GM12878 (cell line): ENCODE measurements at regions not wholly inside any gene's neighbourhood (a gene's known extent, or its start where the extent isn't known, plus 50 kb on each side); places are given as distances from the start of the nearest gene placed in this dataset.
"Not testable (repeated sequence)": the region's sequence is repeated elsewhere in the genome, so short reads cannot be mapped to it uniquely, and the experiment has no call there.

Experiments used
- ATAC-seq: fragments of 200-7000 bp; cut with Tn5 transposase; 3 replicates; pipeline ENCODE4 v1.9.1; 2020; ENCODE audit warnings: mild to moderate bottlenecking, moderate library complexity
- BruUV-seq: library from RNA; stranded (reverse); fragments of 400-500 nt; replicated peaks from 2 replicates; lab custom pipeline; 2021; lab: Mats Ljungman, UMichigan
- CTCF ChIA-PET: fragments of 300-600 bp; sonication (Branson Sonifier 250); formaldehyde crosslinking; extraction: SDS; loops from one replicate; lab custom pipeline; 2021; ENCODE audit warnings: inconsistent platforms; lab: Yijun Ruan, JAX
- POLR2A ChIA-PET: fragments of 350-600 bp; formaldehyde crosslinking; extraction: SDS; loops from one replicate; lab custom pipeline; 2021; ENCODE audit warnings: inconsistent platforms; lab: Charles Lee
- RAD21 ChIA-PET: fragments of 300-600 bp; sonication (Branson Sonifier 250); formaldehyde crosslinking; loops from one replicate; lab custom pipeline; 2023; ENCODE audit warnings: antibody characterized with exemption; ENCODE audit not compliant: unreplicated experiment; lab: Charles Lee
- SMC1A ChIA-PET: fragments of 300-600 bp; sonication (Branson Sonifier 250); formaldehyde crosslinking; loops from one replicate; lab custom pipeline; 2023; ENCODE audit not compliant: unreplicated experiment, uncharacterized antibody; lab: Charles Lee
- DNase-seq: peaks from one replicate; pipeline ENCODE4 v3.0.0-alpha.2; 2011; ENCODE audit warnings: low read depth, low spot score
- FAIRE-seq: peaks from 3 replicates; lab custom pipeline; 2011; peaks lifted over from hg19 to GRCh38; lab: Jason Lieb, UNC
- H2AFZ ChIP-seq: 2 replicates; pipeline ENCODE4 v1.6.0; 2011; ENCODE audit warnings: low read depth, low read length, control low read depth; ENCODE audit not compliant: control insufficient read depth
- H3K27ac ChIP-seq: 2 replicates; pipeline ENCODE4 v1.5.1; 2011; ENCODE audit warnings: control low read depth; ENCODE audit not compliant: control insufficient read depth, insufficient read depth
- H3K27me3 ChIP-seq, 2 experiments: replicated peaks in 1 of 2; 2 replicates each; pipeline versions ENCODE4 v1.6.0 to v1.6.1; 2011; ENCODE audit warnings: low read length in 1 of 2; ENCODE audit not compliant: control insufficient read depth in 2 of 2, insufficient read depth in 2 of 2
- H3K36me3 ChIP-seq, 2 experiments: 2 replicates each; pipeline ENCODE4 v1.5.1; 2011; ENCODE audit warnings: low read length in 1 of 2; ENCODE audit not compliant: control insufficient read depth in 2 of 2, insufficient read depth in 2 of 2
- H3K4me1 ChIP-seq: 2 replicates; pipeline ENCODE4 v1.6.1; 2011; ENCODE audit warnings: mild to moderate bottlenecking, low read length, moderate library complexity, mixed read lengths; ENCODE audit not compliant: control insufficient read depth, insufficient read depth
- H3K4me2 ChIP-seq: 2 replicates; pipeline ENCODE4 v1.6.0; 2011; ENCODE audit warnings: control low read depth; ENCODE audit not compliant: control insufficient read depth, insufficient read depth
- H3K4me3 ChIP-seq: fragments of 200-600 bp; sonication (generic); 2 replicates; pipeline ENCODE4 v1.5.1; 2016
- H3K79me2 ChIP-seq: 2 replicates; pipeline ENCODE4 v1.6.0; 2011; ENCODE audit warnings: low read length; ENCODE audit not compliant: control insufficient read depth, insufficient read depth
- H3K9ac ChIP-seq: 2 replicates; pipeline ENCODE4 v1.8.0; 2011; ENCODE audit warnings: low read length, control low read depth, mixed read lengths; ENCODE audit not compliant: control insufficient read depth, insufficient read depth
- H3K9me3 ChIP-seq: replicated peaks from 3 replicates; pipeline ENCODE4 v1.5.1; 2011; ENCODE audit warnings: mild to moderate bottlenecking, low read length; ENCODE audit not compliant: control insufficient read depth, insufficient read depth
- H4K20me1 ChIP-seq: 2 replicates; pipeline ENCODE4 v1.6.0; 2011; ENCODE audit not compliant: control insufficient read depth, insufficient read depth
- WGBS: methylation state at CpG from one replicate; pipeline ENCODE4 v1.1.6; 2016; ENCODE audit warnings: low lambda C conversion rate; ENCODE audit not compliant: insufficient replicate concordance, insufficient coverage; ENCODE audit errors: missing lambda C conversion rate; 5-methylcytosine and 5-hydroxymethylcytosine counted together
- in situ Hi-C: fragments of 300-500 bp; cut with MboI; formaldehyde crosslinking; loops from 9 replicates; pipeline ENCODE4 v1.14.3; 2018; ENCODE audit warnings: mixed read lengths
- intact Hi-C: fragments of 100-400 bp; cut with micrococcal nuclease; formaldehyde crosslinking; loops from one replicate; pipeline ENCODE4 v1.14.2; 2022; ENCODE audit not compliant: unreplicated experiment

DNA sequence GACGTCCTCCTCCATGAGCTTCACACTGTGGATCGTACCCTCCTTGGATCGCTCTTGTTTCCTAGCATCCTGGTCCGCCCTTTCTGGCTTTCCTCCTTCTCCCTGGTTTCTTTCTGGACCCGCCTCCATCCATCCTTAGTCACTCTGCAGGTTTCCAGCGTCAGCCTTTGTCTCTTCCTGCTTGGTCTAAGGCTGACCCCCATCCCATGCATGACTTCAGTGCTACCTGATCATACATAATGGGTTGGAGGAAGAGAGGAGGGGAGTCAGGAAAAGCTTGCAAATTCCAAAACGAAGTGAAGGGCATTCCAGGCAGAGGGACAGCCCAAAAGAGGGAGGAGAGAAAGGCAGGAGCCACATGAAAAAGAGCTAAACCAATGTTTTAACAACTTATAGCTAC is 156.9 kb upstream of the NBPF12 start:
- DNase-seq, FAIRE-seq, CTCF ChIA-PET, H4K20me1 ChIP-seq, H3K4me1 ChIP-seq, SMC1A ChIA-PET, in situ Hi-C loops, POLR2A ChIA-PET, H3K4me3 ChIP-seq, H3K27me3 ChIP-seq, H3K4me2 ChIP-seq, intact Hi-C loops, H3K36me3 ChIP-seq, H3K27ac ChIP-seq, ATAC-seq, H3K9ac ChIP-seq, BruUV-seq, H3K9me3 ChIP-seq, H2AFZ ChIP-seq, H3K79me2 ChIP-seq, RAD21 ChIA-PET: not testable (repeated sequence)
- 7% methylated on average over 7 of the region's 7 CpGs for WGBS

DNA sequence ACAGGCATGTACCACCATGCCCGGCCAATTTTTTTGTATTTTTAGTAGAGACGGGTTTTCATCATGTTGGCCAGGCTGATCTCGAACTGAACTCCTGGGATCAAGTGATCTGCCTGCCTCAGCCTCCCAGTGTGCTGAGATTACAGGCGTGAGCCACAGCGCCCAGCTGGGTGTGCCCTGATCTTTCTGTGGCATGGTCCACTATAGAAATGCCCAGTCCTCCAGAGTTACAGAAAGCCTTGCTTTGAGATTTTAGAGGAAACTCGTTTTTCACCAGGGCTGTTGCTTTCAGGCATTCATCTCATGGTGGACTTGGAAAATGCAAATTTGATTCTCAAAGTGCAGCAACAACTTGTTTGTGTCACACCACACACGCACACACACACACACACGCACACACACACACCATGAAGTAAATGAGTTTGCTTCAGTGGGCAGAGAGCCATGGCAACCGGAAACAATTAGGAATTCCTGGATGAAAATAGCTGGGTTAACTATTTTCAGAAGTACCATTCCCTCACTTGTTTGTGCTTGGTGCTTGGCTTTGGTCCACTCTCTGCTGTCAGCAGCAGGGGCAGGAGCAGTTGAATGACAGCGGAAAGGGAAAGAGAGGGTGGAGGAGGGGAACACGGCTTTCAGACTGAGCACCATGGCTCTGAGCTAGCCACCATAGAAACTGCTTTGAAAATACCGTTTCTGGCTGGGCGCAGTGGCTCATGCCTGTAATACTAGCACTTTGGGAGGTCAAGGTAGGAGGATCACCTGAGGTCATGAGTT is 160.1 kb upstream of the NBPF12 start:
- H2AFZ ChIP-seq, H4K20me1 ChIP-seq, POLR2A ChIA-PET, H3K27me3 ChIP-seq, H3K9me3 ChIP-seq, H3K4me3 ChIP-seq, H3K36me3 ChIP-seq, H3K27ac ChIP-seq, H3K4me2 ChIP-seq, H3K79me2 ChIP-seq, FAIRE-seq, SMC1A ChIA-PET, RAD21 ChIA-PET, ATAC-seq, BruUV-seq, CTCF ChIA-PET, DNase-seq, H3K4me1 ChIP-seq, intact Hi-C loops, H3K9ac ChIP-seq, in situ Hi-C loops: not testable (repeated sequence)
- WGBS, result 24% methylated on average over 5 of the region's 13 CpGs

DNA sequence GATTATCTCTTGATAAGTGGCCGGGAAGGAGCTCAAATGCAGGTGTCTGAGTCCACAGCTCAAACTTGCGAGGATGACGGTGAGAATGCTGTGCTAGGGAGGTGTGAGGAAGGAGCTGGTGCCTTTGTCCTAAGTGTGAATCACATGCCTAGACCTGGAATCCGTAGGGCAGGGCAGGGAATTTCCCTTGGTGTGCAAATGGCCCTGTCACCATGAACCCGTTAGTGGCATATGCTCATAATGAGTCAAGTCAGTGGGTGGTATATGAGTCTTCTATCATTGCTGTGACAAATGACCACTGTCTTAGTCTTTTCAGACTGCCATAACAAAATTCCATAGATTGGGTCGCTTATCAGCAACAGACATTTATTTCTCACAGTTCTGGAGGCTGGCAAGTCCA is 163.1 kb upstream of the NBPF12 start:
- BruUV-seq, H4K20me1 ChIP-seq, H3K79me2 ChIP-seq, DNase-seq, CTCF ChIA-PET, in situ Hi-C loops, H3K4me3 ChIP-seq, intact Hi-C loops, H3K9ac ChIP-seq, H3K27ac ChIP-seq, H3K36me3 ChIP-seq, H3K4me2 ChIP-seq, ATAC-seq, H3K4me1 ChIP-seq, H3K9me3 ChIP-seq, RAD21 ChIA-PET, H2AFZ ChIP-seq, FAIRE-seq, POLR2A ChIA-PET, SMC1A ChIA-PET, H3K27me3 ChIP-seq: not testable (repeated sequence)
- WGBS, result 29% methylated on average over 1 of the region's 6 CpGs

GRCh38 chr1:146774271-146774670 is 163.9 kb upstream of the NBPF12 start:
- intact Hi-C loops, ATAC-seq, RAD21 ChIA-PET, DNase-seq, SMC1A ChIA-PET, CTCF ChIA-PET, H4K20me1 ChIP-seq, H2AFZ ChIP-seq, BruUV-seq, H3K9me3 ChIP-seq, H3K27ac ChIP-seq, H3K4me3 ChIP-seq, FAIRE-seq, POLR2A ChIA-PET, H3K36me3 ChIP-seq, in situ Hi-C loops, H3K79me2 ChIP-seq, H3K27me3 ChIP-seq, H3K4me1 ChIP-seq, H3K4me2 ChIP-seq, H3K9ac ChIP-seq: not testable (repeated sequence)
- WGBS, result 79% methylated on average over 7 of the region's 7 CpGs
